HG02678 (cell line): ENCODE measurements at regions not wholly inside any gene's neighbourhood (a gene's known extent, or its start where the extent isn't known, plus 50 kb on each side); places are given as distances from the start of the nearest gene placed in this dataset.

Source experiments
- ATAC-seq: cut with Tn5 transposase; IDR thresholded peaks from one replicate; pipeline ENCODE4 v1.9.1; 2021; ENCODE audit warnings: mild to moderate bottlenecking, moderate library complexity; ENCODE audit not compliant: unreplicated experiment

GRCh38 chr13:109869312-109870237 is 83.2 kb upstream of the IRS2 start:
- ATAC-seq = peak; percentile 69

GRCh38 chr13:109868578-109869311 is 82.4 kb upstream of the IRS2 start:
- ATAC-seq = no peak

- no peak for ATAC-seq
Observed at GRCh38 chr13:109867766-109868165, 81.4 kb upstream of the IRS2 start.

GRCh38 chr13:109862627-109863026 is 76.2 kb upstream of the IRS2 start:
- no peak for ATAC-seq

GRCh38 chr13:109859898-109860297 is 73.5 kb upstream of the IRS2 start:
- ATAC-seq = no peak

GRCh38 chr13:109859216-109859835 is 72.9 kb upstream of the IRS2 start:
- ATAC-seq = no peak

GRCh38 chr13:109858319-109858718 is 71.9 kb upstream of the IRS2 start:
- ATAC-seq = no peak

GRCh38 chr13:109857803-109858202 is 71.4 kb upstream of the IRS2 start:
- ATAC-seq = no peak

GRCh38 chr13:109857325-109857724 is 70.9 kb upstream of the IRS2 start:
- ATAC-seq = no peak

GRCh38 chr13:109856350-109856749 is 70.0 kb upstream of the IRS2 start:
- ATAC-seq = no peak

GRCh38 chr13:109853153-109853552 is 66.8 kb upstream of the IRS2 start:
- no peak for ATAC-seq

- ATAC-seq = no peak
Observed at GRCh38 chr13:109846185-109846584, 59.8 kb upstream of the IRS2 start.

GRCh38 chr13:109844396-109844795 is 58.0 kb upstream of the IRS2 start:
- ATAC-seq = no peak

- ATAC-seq = no peak
Observed at GRCh38 chr13:109843695-109844094, 57.3 kb upstream of the IRS2 start.

- no peak for ATAC-seq
Observed at GRCh38 chr13:109842212-109842920, 56.0 kb upstream of the IRS2 start.

- ATAC-seq = no peak
Observed at GRCh38 chr13:109840893-109841287, 54.5 kb upstream of the IRS2 start.

GRCh38 chr13:109840201-109840892 is 54.0 kb upstream of the IRS2 start:
- ATAC-seq = peak; percentile 41

GRCh38 chr13:109836629-109837607 is 50.5 kb upstream of the IRS2 start:
- ATAC-seq = peak; percentile 83
